HG03108 (cell line): ENCODE measurements at regions not wholly inside any gene's neighbourhood (a gene's known extent, or its start where the extent isn't known, plus 50 kb on each side); places are given as distances from the start of the nearest gene placed in this dataset.
"Not testable (repeated sequence)": the region's sequence is repeated elsewhere in the genome, so short reads cannot be mapped to it uniquely, and the experiment has no call there.

Experiments
- ATAC-seq: cut with Tn5 transposase; IDR thresholded peaks from one replicate; pipeline ENCODE4 v1.9.1; 2021; ENCODE audit warnings: moderate library complexity; ENCODE audit not compliant: unreplicated experiment

- ATAC-seq = no peak
Measured at GRCh38 chr4:17020451-17020850, 122.0 kb upstream of the LDB2 start.

- not testable (repeated sequence) for ATAC-seq
Measured at GRCh38 chr4:17018621-17019020, 120.2 kb upstream of the LDB2 start.

- ATAC-seq = no peak
Measured at GRCh38 chr4:17018013-17018412, 119.6 kb upstream of the LDB2 start.

GRCh38 chr4:17013382-17014006, 115.0 kb upstream of the LDB2 start:
- no peak for ATAC-seq

GRCh38 chr4:17012451-17012850, 114.0 kb upstream of the LDB2 start:
- no peak for ATAC-seq

GRCh38 chr4:17010426-17011087, 112.1 kb upstream of the LDB2 start:
- ATAC-seq = no peak

- ATAC-seq = no peak
Measured at GRCh38 chr4:17009871-17010367, 111.5 kb upstream of the LDB2 start.

- no peak for ATAC-seq
Measured at GRCh38 chr4:17008834-17009345, 110.4 kb upstream of the LDB2 start.

- ATAC-seq = not testable (repeated sequence)
Measured at GRCh38 chr4:17003606-17004392, 105.4 kb upstream of the LDB2 start.

GRCh38 chr4:16995451-16995850, 97.0 kb upstream of the LDB2 start:
- no peak for ATAC-seq

GRCh38 chr4:16993956-16994840, 95.8 kb upstream of the LDB2 start:
- no peak for ATAC-seq

- no peak for ATAC-seq
Measured at GRCh38 chr4:16992566-16993225, 94.3 kb upstream of the LDB2 start.

GRCh38 chr4:16991450-16991849, 93.0 kb upstream of the LDB2 start:
- no peak for ATAC-seq

- ATAC-seq = no peak
Measured at GRCh38 chr4:16989371-16989770, 90.9 kb upstream of the LDB2 start.

- no peak for ATAC-seq
Measured at GRCh38 chr4:16988814-16989213, 90.4 kb upstream of the LDB2 start.

GRCh38 chr4:16977081-16977480, 78.6 kb upstream of the LDB2 start:
- no peak for ATAC-seq

- no peak for ATAC-seq
Measured at GRCh38 chr4:16969696-16970135, 71.3 kb upstream of the LDB2 start.

- ATAC-seq = no peak
Measured at GRCh38 chr4:16967722-16968121, 69.3 kb upstream of the LDB2 start.

GRCh38 chr4:16959305-16959704, 60.9 kb upstream of the LDB2 start:
- no peak for ATAC-seq
